ENCODE measurements at regions not wholly inside any gene's neighbourhood (a gene's known extent, or its start where the extent isn't known, plus 50 kb on each side); places are given as distances from the start of the nearest gene placed in this dataset.
"Not testable (repeated sequence)": the region's sequence is repeated elsewhere in the genome, so short reads cannot be mapped to it uniquely, and the experiment has no call there.

GRCh38 chr13:90628471-90628870, 719.0 kb upstream of the MIR17HG start:
- H3K36me3 ChIP-seq (ENCODE audit: control insufficient read depth, insufficient read depth, low read length): no peaks in the 10 kb centered on the region
- no peaks in the 10 kb centered on the region for H3K27me3 ChIP-seq (ENCODE audit: control insufficient read depth, insufficient read depth, low read length)
- no peak overlapping the region for H3K4me3 ChIP-seq (ENCODE audit: low read depth, low read length)
- H3K27ac ChIP-seq (ENCODE audit: low read depth, low read length): no peak overlapping the region
- no peaks in the 10 kb centered on the region for H3K9me3 ChIP-seq (ENCODE audit: control insufficient read depth, insufficient read depth, low read length)
- no peak for DNase-seq (ENCODE audit: low read depth in 4 of 6, low spot score in 6 of 6)
- H3K4me1 ChIP-seq (ENCODE audit: control insufficient read depth, insufficient read depth, low read length): no peaks in the 10 kb centered on the region
- WGBS (ENCODE audit: insufficient coverage): no CpG with 5 or more reads among the region's 4 CpGs

GRCh38 chr13:90630716-90631115, 716.8 kb upstream of the MIR17HG start:
- no peaks in the 10 kb centered on the region for H3K36me3 ChIP-seq (ENCODE audit: control insufficient read depth, insufficient read depth, low read length)
- H3K4me3 ChIP-seq (ENCODE audit: low read depth, low read length): no peak overlapping the region
- no peaks in the 10 kb centered on the region for H3K9me3 ChIP-seq (ENCODE audit: control insufficient read depth, insufficient read depth, low read length)
- no peak for DNase-seq (ENCODE audit: low read depth in 4 of 6, low spot score in 6 of 6)
- H3K27me3 ChIP-seq (ENCODE audit: control insufficient read depth, insufficient read depth, low read length): no peaks in the 10 kb centered on the region
- no peak overlapping the region for H3K27ac ChIP-seq (ENCODE audit: low read depth, low read length)
- WGBS (ENCODE audit: insufficient coverage): no CpG with 5 or more reads among the region's 3 CpGs
- no peaks in the 10 kb centered on the region for H3K4me1 ChIP-seq (ENCODE audit: control insufficient read depth, insufficient read depth, low read length)

- no peaks in the 10 kb centered on the region for H3K36me3 ChIP-seq (ENCODE audit: control insufficient read depth, insufficient read depth, low read length)
- DNase-seq (ENCODE audit: low read depth in 4 of 6, low spot score in 6 of 6): no peak
- no CpG with 5 or more reads among the region's 3 CpGs for WGBS (ENCODE audit: insufficient coverage)
- no peak overlapping the region for H3K27ac ChIP-seq (ENCODE audit: low read depth, low read length)
- H3K4me3 ChIP-seq (ENCODE audit: low read depth, low read length): no peak overlapping the region
- H3K9me3 ChIP-seq (ENCODE audit: control insufficient read depth, insufficient read depth, low read length): no peaks in the 10 kb centered on the region
- H3K27me3 ChIP-seq (ENCODE audit: control insufficient read depth, insufficient read depth, low read length): no peaks in the 10 kb centered on the region
- no peaks in the 10 kb centered on the region for H3K4me1 ChIP-seq (ENCODE audit: control insufficient read depth, insufficient read depth, low read length)
These were observed 715.3 kb upstream of the MIR17HG start for GRCh38 chr13:90632184-90632583.

GRCh38 chr13:90633849-90634248, 713.6 kb upstream of the MIR17HG start:
- H3K36me3 ChIP-seq (ENCODE audit: control insufficient read depth, insufficient read depth, low read length): no peaks in the 10 kb centered on the region

GRCh38 chr13:90640976-90641375, 706.5 kb upstream of the MIR17HG start:
- no peaks in the 10 kb centered on the region for H3K36me3 ChIP-seq (ENCODE audit: control insufficient read depth, insufficient read depth, low read length)
- no peak overlapping the region for H3K27ac ChIP-seq (ENCODE audit: low read depth, low read length)
- no peaks in the 10 kb centered on the region for H3K27me3 ChIP-seq (ENCODE audit: control insufficient read depth, insufficient read depth, low read length)
- H3K9me3 ChIP-seq (ENCODE audit: control insufficient read depth, insufficient read depth, low read length): no peaks in the 10 kb centered on the region
- no peak overlapping the region for H3K4me3 ChIP-seq (ENCODE audit: low read depth, low read length)
- WGBS (ENCODE audit: insufficient coverage): no CpG with 5 or more reads among the region's 1 CpG
- no peak for DNase-seq (ENCODE audit: low read depth in 4 of 6, low spot score in 6 of 6)
- H3K4me1 ChIP-seq (ENCODE audit: control insufficient read depth, insufficient read depth, low read length): no peaks in the 10 kb centered on the region

More at GRCh38 chr13:90633849-90634248, 713.6 kb upstream of the MIR17HG start:
- no peak overlapping the region for H3K4me3 ChIP-seq (ENCODE audit: low read depth, low read length)
- no peaks in the 10 kb centered on the region for H3K4me1 ChIP-seq (ENCODE audit: control insufficient read depth, insufficient read depth, low read length)
- no peaks in the 10 kb centered on the region for H3K9me3 ChIP-seq (ENCODE audit: control insufficient read depth, insufficient read depth, low read length)
- H3K27me3 ChIP-seq (ENCODE audit: control insufficient read depth, insufficient read depth, low read length): no peaks in the 10 kb centered on the region
- H3K27ac ChIP-seq (ENCODE audit: low read depth, low read length): no peak overlapping the region
- DNase-seq (ENCODE audit: low read depth in 4 of 6, low spot score in 6 of 6): no peak

- H3K4me3 ChIP-seq (ENCODE audit: low read depth, low read length): no peak overlapping the region
- no peaks in the 10 kb centered on the region for H3K27me3 ChIP-seq (ENCODE audit: control insufficient read depth, insufficient read depth, low read length)
- H3K36me3 ChIP-seq (ENCODE audit: control insufficient read depth, insufficient read depth, low read length): no peaks in the 10 kb centered on the region
- no peak for DNase-seq (ENCODE audit: low read depth in 4 of 6, low spot score in 6 of 6)
- WGBS (ENCODE audit: insufficient coverage): 67% methylated on average over 1 of the region's 2 CpGs
- H3K9me3 ChIP-seq (ENCODE audit: control insufficient read depth, insufficient read depth, low read length): no peaks in the 10 kb centered on the region
- H3K4me1 ChIP-seq (ENCODE audit: control insufficient read depth, insufficient read depth, low read length): no peaks in the 10 kb centered on the region
- no peak overlapping the region for H3K27ac ChIP-seq (ENCODE audit: low read depth, low read length)
These were observed 705.6 kb upstream of the MIR17HG start for GRCh38 chr13:90641884-90642283.

- H3K27me3 ChIP-seq (ENCODE audit: control insufficient read depth, insufficient read depth, low read length): no peaks in the 10 kb centered on the region
- no peaks in the 10 kb centered on the region for H3K9me3 ChIP-seq (ENCODE audit: control insufficient read depth, insufficient read depth, low read length)
- H3K36me3 ChIP-seq (ENCODE audit: control insufficient read depth, insufficient read depth, low read length): no peaks in the 10 kb centered on the region
- no peak overlapping the region for H3K27ac ChIP-seq (ENCODE audit: low read depth, low read length)
- DNase-seq (ENCODE audit: low read depth in 4 of 6, low spot score in 6 of 6): no peak
- no peaks in the 10 kb centered on the region for H3K4me1 ChIP-seq (ENCODE audit: control insufficient read depth, insufficient read depth, low read length)
- whole genome bisulfite sequencing (ENCODE audit: insufficient coverage): no CpG with 5 or more reads among the region's 1 CpG
- no peak overlapping the region for H3K4me3 ChIP-seq (ENCODE audit: low read depth, low read length)
These were observed 701.9 kb upstream of the MIR17HG start for GRCh38 chr13:90645582-90645981.

- no peak overlapping the region for H3K4me3 ChIP-seq (ENCODE audit: low read depth, low read length)
- H3K36me3 ChIP-seq (ENCODE audit: control insufficient read depth, insufficient read depth, low read length): no peaks in the 10 kb centered on the region
- no peak for DNase-seq (ENCODE audit: low read depth in 4 of 6, low spot score in 6 of 6)
- no peak overlapping the region for H3K27ac ChIP-seq (ENCODE audit: low read depth, low read length)
- peaks cover 6% of the 10 kb centered on the region for H3K9me3 ChIP-seq (ENCODE audit: control insufficient read depth, insufficient read depth, low read length)
- H3K4me1 ChIP-seq (ENCODE audit: control insufficient read depth, insufficient read depth, low read length): no peaks in the 10 kb centered on the region
- H3K27me3 ChIP-seq (ENCODE audit: control insufficient read depth, insufficient read depth, low read length): no peaks in the 10 kb centered on the region
These were observed 699.0 kb upstream of the MIR17HG start for GRCh38 chr13:90648497-90648896.

GRCh38 chr13:90652036-90652435, 695.5 kb upstream of the MIR17HG start:
- no peaks in the 10 kb centered on the region for H3K4me1 ChIP-seq (ENCODE audit: control insufficient read depth, insufficient read depth, low read length)
- no peaks in the 10 kb centered on the region for H3K27me3 ChIP-seq (ENCODE audit: control insufficient read depth, insufficient read depth, low read length)
- peaks cover 6% of the 10 kb centered on the region for H3K9me3 ChIP-seq (ENCODE audit: control insufficient read depth, insufficient read depth, low read length)
- no peaks in the 10 kb centered on the region for H3K36me3 ChIP-seq (ENCODE audit: control insufficient read depth, insufficient read depth, low read length)
- no peak overlapping the region for H3K4me3 ChIP-seq (ENCODE audit: low read depth, low read length)
- H3K27ac ChIP-seq (ENCODE audit: low read depth, low read length): no peak overlapping the region
- DNase-seq (ENCODE audit: low read depth in 4 of 6, low spot score in 6 of 6): no peak

GRCh38 chr13:90654970-90655369, 692.5 kb upstream of the MIR17HG start:
- WGBS (ENCODE audit: insufficient coverage): no CpG with 5 or more reads among the region's 1 CpG
- no peak overlapping the region for H3K4me3 ChIP-seq (ENCODE audit: low read depth, low read length)
- H3K27ac ChIP-seq (ENCODE audit: low read depth, low read length): no peak overlapping the region
- no peak for DNase-seq (ENCODE audit: low read depth in 4 of 6, low spot score in 6 of 6)
- no peaks in the 10 kb centered on the region for H3K27me3 ChIP-seq (ENCODE audit: control insufficient read depth, insufficient read depth, low read length)
- no peaks in the 10 kb centered on the region for H3K4me1 ChIP-seq (ENCODE audit: control insufficient read depth, insufficient read depth, low read length)
- H3K36me3 ChIP-seq (ENCODE audit: control insufficient read depth, insufficient read depth, low read length): no peaks in the 10 kb centered on the region
- peaks cover 6% of the 10 kb centered on the region for H3K9me3 ChIP-seq (ENCODE audit: control insufficient read depth, insufficient read depth, low read length)

GRCh38 chr13:90664200-90664599, 683.3 kb upstream of the MIR17HG start:
- H3K9me3 ChIP-seq (ENCODE audit: control insufficient read depth, insufficient read depth, low read length); H3K4me3 ChIP-seq (ENCODE audit: low read depth, low read length); H3K4me1 ChIP-seq (ENCODE audit: control insufficient read depth, insufficient read depth, low read length); DNase-seq (ENCODE audit: low read depth in 4 of 6, low spot score in 6 of 6); H3K36me3 ChIP-seq (ENCODE audit: control insufficient read depth, insufficient read depth, low read length); H3K27ac ChIP-seq (ENCODE audit: low read depth, low read length); H3K27me3 ChIP-seq (ENCODE audit: control insufficient read depth, insufficient read depth, low read length): not testable (repeated sequence)
- WGBS (ENCODE audit: insufficient coverage): 94% methylated on average over 14 of the region's 14 CpGs

Data from spinal cord (tissue), 9 donors.